Posterior cingulate gyrus (tissue), 11 donors: ENCODE measurements at regions not wholly inside any gene's neighbourhood (a gene's known extent, or its start where the extent isn't known, plus 50 kb on each side); places are given as distances from the start of the nearest gene placed in this dataset.

Experiments
- DNase-seq, 10 donors: peaks; one replicate each; pipeline versions ENCODE4 v3.0.0 to v3.0.0-alpha.2; 2020 to 2021; ENCODE audit warnings: mixed read lengths in 3 of 10
- intact Hi-C: fragments of 100-400 bp; cut with DNase I; formaldehyde crosslinking; loops from one replicate; pipeline ENCODE4 v1.15.1; 2023

- intact Hi-C loops: no loop called here
- DNase-seq: peak in 7 of 10 donors; percentile 15 to 88 (median 21)
Measured at GRCh38 chr6:44630125-44631028, 242.9 kb downstream of the CDC5L start.

DNA sequence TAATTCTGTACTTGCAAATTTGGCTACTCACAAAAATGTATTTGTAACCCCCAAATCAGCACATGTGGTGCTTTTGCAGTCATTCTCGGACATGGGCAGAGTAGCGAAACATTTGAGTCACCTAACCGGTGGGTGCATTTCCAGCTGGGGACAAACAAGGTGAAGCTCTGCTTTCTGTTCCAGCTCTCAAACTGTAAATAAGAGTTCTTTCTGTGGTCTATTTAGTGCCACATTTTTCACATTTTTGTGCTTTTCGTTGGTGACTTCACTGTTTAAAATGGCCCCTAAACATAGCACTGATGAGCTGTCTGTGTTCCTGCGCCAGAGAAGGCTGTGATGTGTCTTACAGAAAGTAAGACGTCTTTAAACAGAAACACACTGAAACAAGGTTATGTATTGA lies 244.5 kb downstream of the CDC5L start:
- intact Hi-C loops: no loop called here

DNA sequence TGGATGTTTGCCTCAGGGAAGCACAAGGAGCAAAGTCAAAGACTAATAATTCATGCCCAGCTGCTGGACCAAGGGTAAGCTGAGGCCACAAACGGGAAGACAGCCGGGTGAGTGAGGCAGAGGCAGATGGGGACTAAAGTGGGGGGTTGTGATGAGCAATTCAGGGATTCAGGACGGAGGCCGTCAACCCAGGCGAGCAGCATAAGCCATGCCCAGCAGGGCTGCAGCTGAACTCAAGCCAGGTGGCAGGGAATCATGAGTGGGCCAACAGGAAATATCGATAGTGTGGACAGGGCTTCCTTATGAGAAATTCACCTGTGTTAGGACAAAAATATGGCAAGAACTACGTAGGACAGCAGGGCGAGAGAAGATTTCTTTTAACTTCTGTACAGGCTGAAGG lies 246.8 kb downstream of the CDC5L start:
- intact Hi-C loops: no loop called here
- no peak for DNase-seq

More for the DNA sequence above, 244.5 kb downstream of the CDC5L start:
- no peak for DNase-seq

DNA sequence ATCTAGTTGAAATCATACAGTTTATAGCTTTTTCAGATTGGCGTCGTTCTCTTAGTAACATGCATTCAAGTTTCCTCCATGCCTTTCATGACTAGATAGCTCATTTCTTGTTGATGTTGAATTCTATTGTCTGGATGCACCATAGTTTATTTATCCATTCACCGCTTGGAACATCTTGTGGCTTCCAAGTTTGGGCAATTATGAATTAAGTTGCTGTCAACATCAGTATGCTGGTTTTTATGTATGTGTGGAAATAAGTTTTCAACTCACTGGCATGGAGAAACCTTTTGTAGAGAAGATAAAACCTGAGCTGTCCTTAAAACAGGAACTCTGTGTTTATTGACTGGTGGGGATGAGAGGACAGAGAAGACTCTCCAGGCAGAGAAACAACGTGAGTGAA lies 248.0 kb downstream of the CDC5L start:
- no peak for DNase-seq
- intact Hi-C loops: no loop called here

- DNase-seq: no peak
- intact Hi-C loops: no loop called here
Measured at GRCh38 chr6:44636561-44637248, 249.2 kb downstream of the CDC5L start.

- intact Hi-C loops: no loop called here
- DNase-seq: no peak
Measured at GRCh38 chr6:44641344-44642031, 254.0 kb downstream of the CDC5L start.

DNA sequence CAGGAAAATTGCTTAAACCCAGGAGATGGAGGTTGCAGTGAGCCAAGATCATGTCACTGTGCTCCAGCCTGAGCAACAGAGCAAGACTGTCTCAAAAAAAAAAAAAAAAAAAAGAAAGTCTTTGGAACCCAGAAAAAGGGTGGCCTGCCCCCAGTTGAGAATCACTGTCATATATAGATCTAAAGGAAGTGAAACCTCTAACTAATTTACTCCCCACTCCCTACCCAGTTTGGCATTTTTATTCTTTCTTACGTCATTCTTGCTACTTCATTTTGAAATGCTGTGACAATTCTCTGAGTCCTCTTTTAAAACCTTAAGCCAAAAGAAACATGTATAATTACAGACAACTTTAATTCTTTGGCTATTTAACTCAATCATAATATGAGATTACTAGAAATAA lies 254.8 kb downstream of the CDC5L start:
- intact Hi-C loops: no loop called here
- DNase-seq: no peak

DNA sequence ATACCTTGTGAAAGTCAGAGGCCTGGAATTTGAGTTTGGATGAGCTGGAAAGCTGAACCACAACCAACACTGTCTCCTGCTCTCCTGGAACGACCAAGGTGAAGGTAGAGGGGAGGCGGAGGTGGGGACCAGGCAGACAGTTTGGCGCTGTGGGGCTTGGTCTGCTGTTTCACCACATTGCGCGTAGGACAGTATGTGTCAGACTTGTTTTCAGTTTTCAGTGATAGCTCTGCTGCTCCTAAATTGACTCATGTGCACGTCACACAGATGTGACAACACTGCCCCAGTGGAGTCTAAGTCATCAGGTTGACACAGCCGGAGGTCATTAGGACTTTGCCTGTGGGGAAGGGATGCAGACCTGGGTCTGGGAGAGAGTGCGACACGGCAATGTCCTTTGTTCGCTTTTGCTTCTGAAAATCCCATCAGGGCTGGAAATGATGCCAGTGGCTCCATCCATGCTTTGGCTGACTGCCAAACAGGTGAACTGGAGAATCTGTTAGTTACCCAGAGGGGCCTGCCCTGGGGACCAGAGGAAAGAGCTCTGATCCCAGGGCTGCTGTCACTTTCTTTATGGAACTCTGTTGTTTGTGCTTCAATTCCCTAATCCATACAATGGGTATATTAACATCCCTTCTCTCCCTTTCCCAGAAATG lies 255.5 kb downstream of the CDC5L start:
- intact Hi-C loops: no loop called here

GRCh38 chr6:44645276-44645675 lies 257.8 kb downstream of the CDC5L start:
- intact Hi-C loops: no loop called here

More for the DNA sequence above, 255.5 kb downstream of the CDC5L start:
- no peak for DNase-seq

GRCh38 chr6:44646355-44646754 lies 258.8 kb downstream of the CDC5L start:
- intact Hi-C loops: no loop called here

More at GRCh38 chr6:44645276-44645675, 257.8 kb downstream of the CDC5L start:
- no peak for DNase-seq

DNA sequence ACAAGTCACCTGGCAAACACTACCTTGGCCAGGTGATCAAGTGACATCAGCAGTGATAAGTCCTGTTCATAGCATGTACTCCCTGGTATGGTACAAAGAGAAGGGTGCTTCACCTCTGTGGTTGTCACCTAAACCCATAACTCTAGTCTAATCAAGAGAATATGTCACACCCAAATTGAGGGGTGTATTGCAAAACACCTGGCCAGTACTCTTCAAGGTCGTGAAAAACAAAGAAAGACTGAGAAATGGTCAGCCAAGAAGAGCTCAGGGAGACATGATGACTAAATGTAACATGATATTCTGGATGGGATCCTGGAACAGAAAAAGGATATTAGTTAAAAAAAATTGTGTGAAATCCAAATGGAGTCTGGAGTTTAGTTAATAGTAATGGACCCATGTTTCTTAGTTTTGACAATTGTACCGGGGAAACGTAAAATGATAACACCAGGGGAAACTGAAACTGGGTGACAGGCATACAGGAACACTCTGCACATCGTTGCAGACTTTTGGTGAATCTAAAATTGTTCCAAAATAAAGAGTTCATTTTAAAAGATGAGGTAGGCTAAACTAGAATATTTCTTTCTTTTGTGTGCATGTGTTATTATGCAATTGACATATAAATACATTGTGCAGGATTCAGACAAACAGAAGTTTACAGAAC lies 262.0 kb downstream of the CDC5L start:
- intact Hi-C loops: loop anchor here (10.0 kb wide), 1 partner anchor 765 kb away; no protein-coding TSS in a partner anchor
- DNase-seq: no peak

More at GRCh38 chr6:44646355-44646754, 258.8 kb downstream of the CDC5L start:
- no peak for DNase-seq

DNA sequence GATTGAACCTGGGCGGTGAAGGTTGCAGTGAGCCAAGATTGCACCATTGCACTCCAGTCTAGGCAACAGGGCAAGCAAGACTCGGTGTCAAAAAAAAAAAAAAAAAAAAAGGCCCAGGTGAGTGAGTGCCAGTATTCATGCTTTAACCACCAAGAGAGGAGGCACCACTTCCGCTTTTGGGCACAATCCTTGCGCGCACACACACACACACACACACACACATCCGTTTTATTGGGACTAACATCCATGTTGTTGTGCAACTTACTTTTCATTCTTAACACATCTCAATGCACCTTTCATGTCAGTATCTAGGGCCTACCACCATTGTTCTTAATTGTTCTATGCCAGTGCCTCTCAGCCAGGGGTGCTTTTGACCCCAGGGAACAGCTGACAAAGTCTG lies 263.0 kb downstream of the CDC5L start:
- intact Hi-C loops: loop anchor here (10.0 kb wide), 1 partner anchor 764 kb away; no protein-coding TSS in a partner anchor
- no peak for DNase-seq

GRCh38 chr6:44650947-44651346 lies 263.4 kb downstream of the CDC5L start:
- intact Hi-C loops: loop anchor here (10.0 kb wide), 1 partner anchor 764 kb away; no protein-coding TSS in a partner anchor

DNA sequence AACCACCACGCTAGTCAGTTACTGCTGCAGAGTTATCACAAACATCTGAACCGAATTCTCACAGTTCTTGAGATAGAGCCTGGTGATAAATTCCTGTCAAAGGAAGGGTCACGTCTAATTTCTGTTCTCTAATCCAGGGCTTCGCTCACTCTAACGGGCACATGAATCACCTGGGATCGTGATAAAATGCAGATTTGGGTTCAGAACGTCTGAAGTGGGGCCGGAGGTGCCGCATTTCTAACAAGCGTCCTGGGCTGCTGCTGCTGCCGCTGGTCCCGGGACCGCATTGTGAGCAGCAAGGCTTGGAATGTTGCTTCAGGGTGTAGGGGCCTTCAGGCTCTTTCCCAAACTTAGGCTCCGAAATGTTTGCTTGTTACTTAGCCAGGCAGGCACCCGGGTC lies 264.1 kb downstream of the CDC5L start:
- intact Hi-C loops: loop anchor here (10.0 kb wide), 1 partner anchor 763 kb away; no protein-coding TSS in a partner anchor
- DNase-seq: peak in 1 of 10 donors; percentile 54

More at GRCh38 chr6:44650947-44651346, 263.4 kb downstream of the CDC5L start:
- no peak for DNase-seq

DNA sequence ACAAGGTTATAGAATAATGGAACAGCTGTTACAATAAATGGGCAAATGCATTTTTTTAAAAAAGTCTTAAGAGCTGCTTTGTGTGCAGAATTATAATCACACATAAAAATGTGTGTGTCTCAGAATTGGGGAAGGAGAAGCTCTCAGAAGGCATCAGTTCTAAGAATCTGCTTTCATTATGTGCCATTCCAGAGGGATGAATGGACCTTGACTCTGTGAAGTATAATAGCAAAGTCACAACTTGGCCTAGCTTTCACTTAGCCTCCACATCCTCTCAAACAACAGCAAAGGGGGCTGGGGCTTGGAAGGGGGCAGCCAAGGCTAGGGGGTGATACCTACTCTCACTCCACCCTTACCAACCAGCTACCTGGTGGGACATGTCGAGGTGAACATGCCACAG lies 265.0 kb downstream of the CDC5L start:
- no peak for DNase-seq
- intact Hi-C loops: loop anchor here (10.0 kb wide), 1 partner anchor 762 kb away; no protein-coding TSS in a partner anchor

DNA sequence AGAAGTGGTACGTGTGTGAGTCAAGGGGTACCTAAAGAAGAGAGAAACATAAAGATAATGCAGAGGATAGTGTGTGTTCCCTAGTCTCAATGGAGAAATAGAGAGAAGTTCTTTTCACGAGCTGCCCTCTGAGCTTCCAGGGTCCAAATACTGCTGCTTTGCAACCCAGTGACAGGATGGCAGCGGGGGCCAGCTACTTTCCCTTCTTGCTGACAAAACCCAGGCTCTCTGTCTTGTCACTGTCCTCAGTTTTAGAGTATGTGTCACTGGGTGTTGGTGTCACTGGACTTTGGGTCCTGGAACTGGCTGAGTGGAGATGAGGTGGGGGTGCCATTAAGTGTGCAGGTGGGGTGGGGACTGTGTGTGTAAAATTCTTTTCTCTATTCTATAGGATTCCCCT lies 265.6 kb downstream of the CDC5L start:
- peak in 1 of 10 donors; percentile 51 for DNase-seq
- intact Hi-C loops: loop anchor here (10.0 kb wide), 1 partner anchor 762 kb away; no protein-coding TSS in a partner anchor

DNA sequence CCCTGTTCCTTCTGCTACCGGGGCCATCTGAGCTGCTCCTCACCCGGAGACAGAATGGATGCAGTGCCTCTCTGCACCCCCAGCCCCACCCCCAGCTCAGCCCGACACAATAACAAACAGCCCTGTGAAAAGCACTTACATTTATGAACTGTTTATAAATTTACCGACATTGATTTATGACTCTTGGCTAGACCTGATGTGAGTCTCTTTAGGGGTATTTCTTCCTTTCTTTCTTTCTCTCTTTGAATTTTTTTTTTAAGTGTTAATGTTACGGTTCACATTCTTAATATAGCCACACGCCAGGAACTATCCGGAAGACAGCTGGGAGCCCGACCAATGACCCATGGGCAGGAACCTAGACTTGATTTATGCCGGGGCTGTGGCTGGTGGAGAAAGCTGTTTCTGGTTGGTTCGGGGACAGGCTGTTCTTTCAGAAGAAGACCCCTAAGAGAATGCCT lies 266.3 kb downstream of the CDC5L start:
- intact Hi-C loops: loop anchor here (2.0 to 10.0 kb wide), 2 partner anchors 761 to 1269 kb away; no protein-coding TSS in a partner anchor
- DNase-seq: peak in 1 of 10 donors; percentile 84

- peak; percentile 35 to 96 (median 78) for DNase-seq
- intact Hi-C loops: loop anchor here (1.0 to 10.0 kb wide), 4 partner anchors 178 to 1267 kb away; no protein-coding TSS in a partner anchor
Measured at GRCh38 chr6:44655412-44656342, 268.2 kb downstream of the CDC5L start.
